HG03342 (cell line): ENCODE measurements at regions not wholly inside any gene's neighbourhood (a gene's known extent, or its start where the extent isn't known, plus 50 kb on each side); places are given as distances from the start of the nearest gene placed in this dataset.
"Not testable (repeated sequence)": the region's sequence is repeated elsewhere in the genome, so short reads cannot be mapped to it uniquely, and the experiment has no call there.

Experiments used
- ATAC-seq: cut with Tn5 transposase; IDR thresholded peaks from one replicate; pipeline ENCODE4 v1.9.1; 2021; ENCODE audit warnings: mild to moderate bottlenecking, moderate library complexity; ENCODE audit not compliant: unreplicated experiment

DNA sequence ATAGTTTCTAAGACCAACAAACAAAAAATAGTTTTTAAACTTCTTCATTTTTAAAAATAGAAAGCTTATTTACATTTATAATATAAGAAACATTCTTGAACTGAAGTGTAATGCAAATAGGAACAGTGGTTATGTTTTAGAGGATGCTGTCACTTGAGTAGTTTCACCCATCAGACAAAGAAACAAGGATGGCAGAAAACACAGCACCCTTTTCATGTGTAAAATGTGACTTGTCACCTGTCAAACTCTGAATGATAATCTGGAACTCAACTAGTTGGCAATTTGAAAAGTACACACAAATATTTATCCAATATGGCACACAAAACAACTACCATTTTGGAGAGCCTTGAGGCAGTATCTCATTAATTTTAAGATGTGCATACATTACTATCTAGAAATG, 816.0 kb downstream of the TSN start:
- ATAC-seq = not testable (repeated sequence)

GRCh38 chr2:122575076-122575475, 819.6 kb downstream of the TSN start:
- ATAC-seq = no peak

- no peak for ATAC-seq
Observed at GRCh38 chr2:122583159-122583917, 827.9 kb downstream of the TSN start.

DNA sequence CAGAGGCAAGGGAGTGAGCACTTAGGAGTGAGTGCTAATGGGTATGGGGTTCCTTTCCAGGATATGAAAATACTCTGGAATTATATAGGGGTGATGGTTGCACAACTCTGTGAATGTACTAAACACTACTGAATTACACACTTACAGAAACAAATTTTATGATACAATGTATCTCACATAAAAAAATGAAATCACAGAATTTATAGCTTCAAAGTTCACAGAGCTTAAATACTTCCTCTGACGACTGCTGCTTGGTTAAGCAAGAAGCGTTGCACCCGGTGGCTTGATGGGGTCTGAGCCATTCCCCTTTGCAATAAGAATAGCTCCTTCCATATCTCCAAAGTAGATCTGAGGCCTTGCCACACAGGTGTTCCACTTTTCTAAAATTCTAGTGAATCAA, 835.1 kb downstream of the TSN start:
- no peak for ATAC-seq

- ATAC-seq = no peak
Observed at GRCh38 chr2:122595065-122595464, 839.6 kb downstream of the TSN start.

DNA sequence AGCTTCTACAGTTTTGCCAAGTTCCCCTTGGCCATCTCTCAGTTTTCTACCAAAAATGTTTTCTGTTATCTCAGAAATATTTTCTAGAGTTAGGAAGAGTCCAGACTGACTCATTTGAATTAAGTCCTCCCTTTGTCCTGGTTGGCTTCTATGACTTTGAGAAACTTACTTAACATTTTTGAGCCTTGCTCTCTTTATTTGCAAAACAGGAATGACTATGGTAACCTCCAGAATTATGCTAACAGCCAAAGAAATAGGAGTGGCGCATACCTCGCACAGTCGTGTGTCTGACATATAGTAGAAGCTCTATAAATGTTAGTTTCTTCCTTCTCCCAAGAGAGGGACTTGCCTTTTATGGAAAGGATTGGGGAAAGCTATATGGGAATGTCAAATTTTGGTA, 841.1 kb downstream of the TSN start:
- ATAC-seq = no peak

GRCh38 chr2:122598784-122599183, 843.3 kb downstream of the TSN start:
- no peak for ATAC-seq

DNA sequence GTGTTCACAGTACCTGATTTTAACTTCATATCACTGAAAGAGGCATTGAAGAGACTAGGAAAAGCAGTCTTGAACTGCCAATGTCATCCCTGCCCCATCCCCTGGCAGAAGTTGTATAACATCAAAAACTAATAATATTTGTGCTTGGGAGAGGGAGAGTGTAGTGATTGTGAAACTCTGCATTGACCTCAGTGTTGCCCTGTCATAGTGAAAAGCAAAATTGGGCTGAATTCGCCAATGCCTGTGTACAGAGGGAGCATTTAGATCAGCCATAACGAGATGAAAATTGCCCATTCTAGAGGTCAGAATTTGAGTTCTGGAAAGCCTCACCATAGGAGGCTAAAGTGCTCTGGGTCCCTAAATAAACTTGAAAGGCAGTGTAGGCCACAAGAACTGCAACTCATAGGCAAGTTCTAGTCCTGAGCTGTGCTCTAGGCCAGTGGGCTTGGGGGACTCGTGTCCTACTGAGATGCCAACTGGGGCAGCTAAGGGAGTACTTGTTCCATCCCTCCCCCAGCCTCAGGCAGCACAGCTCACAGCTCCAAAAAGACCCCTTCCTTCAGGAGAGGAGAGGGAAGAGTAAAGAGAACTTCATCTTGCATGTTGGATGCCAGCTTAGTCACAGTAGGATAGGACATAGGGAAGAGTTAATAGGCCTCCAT, 855.6 kb downstream of the TSN start:
- ATAC-seq = no peak

DNA sequence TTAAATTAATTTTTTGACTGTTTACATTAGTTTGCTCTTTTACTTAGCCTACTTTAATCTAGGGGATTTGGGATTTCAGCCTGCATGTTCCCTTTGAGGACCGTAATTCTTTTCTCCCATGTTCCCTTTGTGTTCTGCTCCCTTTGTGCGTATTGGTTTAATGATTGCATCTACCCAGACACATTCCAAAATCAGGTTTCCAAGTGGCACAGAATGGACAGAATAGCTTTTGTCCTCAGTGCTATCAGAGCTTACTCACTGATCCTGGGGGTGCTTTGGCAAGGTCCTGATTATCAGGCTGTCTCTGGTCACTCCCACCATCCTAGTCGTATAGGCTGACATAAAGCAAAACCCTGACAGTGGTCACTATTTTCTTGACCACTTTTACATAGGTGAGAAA, 867.5 kb downstream of the TSN start:
- no peak for ATAC-seq

DNA sequence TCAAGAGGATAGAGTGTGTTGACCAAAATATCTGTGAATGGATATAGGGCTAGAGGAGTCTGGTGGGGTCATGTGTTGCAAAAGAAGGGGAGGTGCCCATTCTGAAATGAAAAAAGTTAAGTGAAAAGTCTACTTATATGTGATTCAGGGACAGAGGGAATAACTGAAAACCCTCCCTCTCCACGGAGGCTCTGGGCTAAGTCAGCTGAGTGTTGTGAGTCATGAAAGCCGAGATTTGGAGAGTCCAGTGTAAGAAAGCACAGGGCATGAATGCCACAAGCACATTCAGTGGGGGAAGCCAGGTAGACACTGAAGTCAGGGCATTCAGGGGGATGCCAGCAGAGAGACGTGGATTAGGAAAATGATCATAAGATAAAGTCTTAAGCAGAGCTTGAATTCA, 871.9 kb downstream of the TSN start:
- no peak for ATAC-seq

DNA sequence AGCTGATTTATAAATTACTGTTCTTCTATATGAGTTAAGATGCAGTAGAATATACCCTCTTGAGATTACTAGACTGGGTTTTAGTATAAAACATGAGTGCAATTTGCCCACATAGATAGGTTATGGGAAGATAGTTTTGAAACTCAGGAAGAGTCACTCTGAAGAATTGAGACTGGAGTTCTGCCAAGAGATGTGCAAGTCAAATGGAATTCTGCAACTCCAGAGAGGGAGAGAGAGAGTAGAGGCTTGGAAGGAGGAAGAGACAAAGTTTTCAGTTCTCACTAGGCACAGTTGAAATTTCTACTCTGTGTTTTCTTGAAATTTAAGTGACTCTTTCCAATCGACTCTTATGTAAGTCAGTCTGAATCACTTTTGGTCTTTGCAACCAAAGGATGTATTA, 878.8 kb downstream of the TSN start:
- no peak for ATAC-seq

DNA sequence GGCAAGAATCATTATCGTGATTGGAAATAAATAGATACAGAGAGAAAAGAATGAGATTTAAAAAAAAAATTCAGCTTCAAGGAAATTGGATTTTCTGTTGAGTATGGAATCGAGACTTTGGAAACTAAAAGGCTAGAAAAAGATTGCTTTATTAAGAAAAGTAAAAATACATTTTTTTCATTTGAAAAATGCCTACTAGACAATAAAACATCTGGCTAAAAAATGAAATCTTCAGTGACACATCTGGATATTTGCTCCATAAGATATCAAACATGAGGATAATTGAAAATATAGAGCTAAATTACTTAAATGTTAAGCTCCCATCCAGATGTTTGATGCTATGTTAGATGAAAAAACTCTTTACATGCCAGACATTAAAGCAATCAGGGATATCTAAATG, 879.5 kb downstream of the TSN start:
- no peak for ATAC-seq

- ATAC-seq = no peak
Observed at GRCh38 chr2:122635686-122636085, 880.2 kb downstream of the TSN start.

DNA sequence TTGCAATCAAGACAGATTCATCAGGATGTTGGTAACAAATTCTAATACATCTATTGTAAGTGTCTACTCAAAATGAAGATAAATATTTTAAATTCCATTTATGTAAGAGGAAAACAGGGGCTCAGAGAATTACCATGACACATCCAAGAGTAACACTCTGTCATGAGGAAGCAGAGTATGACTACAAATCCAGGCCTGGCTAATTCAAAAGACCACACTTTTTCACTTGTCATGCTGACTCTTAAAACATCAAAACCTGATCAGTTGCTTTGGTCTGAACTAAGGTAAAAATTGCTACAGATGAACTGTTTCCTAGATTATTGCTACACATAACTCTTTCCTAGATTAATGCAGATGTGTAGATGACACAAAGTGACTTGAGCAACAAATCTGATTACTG, 880.6 kb downstream of the TSN start:
- no peak for ATAC-seq

GRCh38 chr2:122639176-122639575, 883.7 kb downstream of the TSN start:
- no peak for ATAC-seq

DNA sequence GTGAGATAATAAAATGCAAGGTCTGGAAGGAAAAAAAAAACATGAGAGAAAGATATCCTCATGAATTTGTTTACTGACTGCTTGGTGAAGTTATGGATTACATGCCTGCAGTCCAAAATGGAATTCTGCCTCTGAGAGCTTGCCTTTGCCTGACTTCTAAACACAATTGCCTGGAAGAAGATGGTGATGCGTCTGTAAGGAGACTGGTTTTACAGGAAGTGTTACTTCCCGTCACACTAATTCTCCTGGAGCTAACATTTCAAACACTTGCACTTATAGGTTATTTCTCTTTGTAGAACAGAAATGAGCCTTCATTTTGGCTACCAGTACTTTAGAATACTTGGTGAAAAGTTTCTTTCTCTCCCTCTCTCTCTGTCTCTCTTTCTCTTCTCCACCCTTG, 884.3 kb downstream of the TSN start:
- no peak for ATAC-seq

DNA sequence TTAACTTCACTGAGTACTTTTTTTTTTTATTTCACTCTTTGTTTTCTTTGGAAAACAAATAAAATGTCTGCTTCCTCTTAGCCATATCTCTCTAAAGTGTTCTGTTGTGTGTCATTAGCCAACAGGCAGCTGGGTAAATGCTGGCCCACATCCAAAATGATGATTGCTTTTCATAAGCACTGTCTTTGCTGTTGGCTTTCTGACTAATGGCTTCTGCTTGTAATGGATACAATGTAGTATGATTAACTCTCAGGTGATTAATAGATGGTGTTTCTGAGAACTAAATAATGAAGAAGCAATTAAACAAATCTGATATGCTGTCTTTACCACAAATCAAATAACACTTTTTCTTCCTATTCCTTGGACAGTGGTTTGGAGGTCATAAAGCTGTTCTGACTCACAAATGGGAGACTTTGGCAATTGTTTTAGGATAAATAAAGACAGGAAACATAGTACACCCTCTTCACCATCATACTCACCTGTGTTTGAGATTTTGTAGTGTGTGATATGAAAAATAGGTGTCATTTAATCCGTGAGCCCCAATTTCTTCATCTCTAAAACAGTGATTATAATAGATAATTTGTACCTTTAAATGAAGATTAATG, 888.4 kb downstream of the TSN start:
- ATAC-seq = no peak

GRCh38 chr2:122651236-122651635, 895.8 kb downstream of the TSN start:
- ATAC-seq = no peak

DNA sequence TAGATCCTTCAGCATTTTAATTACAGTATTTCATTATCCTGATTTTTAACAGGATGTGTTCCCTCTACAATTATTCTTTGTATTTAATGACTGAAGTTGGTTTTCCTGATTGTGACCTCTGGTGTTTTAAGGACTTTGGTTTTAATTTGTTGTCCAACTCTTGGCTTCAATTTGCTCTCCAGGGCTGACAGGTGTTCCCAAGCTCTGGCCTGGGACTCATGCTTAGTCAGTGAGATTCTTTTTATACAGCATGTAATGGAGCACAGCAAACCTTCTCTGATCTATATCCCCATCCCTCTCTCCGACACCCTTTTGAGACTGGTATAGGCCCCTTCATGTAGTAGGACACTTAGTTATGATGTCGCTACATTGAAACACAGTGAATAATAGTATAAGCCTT, 896.3 kb downstream of the TSN start:
- ATAC-seq = no peak

GRCh38 chr2:122652670-122653069, 897.2 kb downstream of the TSN start:
- no peak for ATAC-seq

- ATAC-seq = no peak
Observed at GRCh38 chr2:122656403-122656802, 901.0 kb downstream of the TSN start.
